PC-3 (cell line): ENCODE measurements at regions not wholly inside any gene's neighbourhood (a gene's known extent, or its start where the extent isn't known, plus 50 kb on each side); places are given as distances from the start of the nearest gene placed in this dataset.

ENCODE experiments used
- ATAC-seq: fragments of 200-7000 bp; cut with Tn5 transposase; 2 replicates; pipeline ENCODE4 v1.9.1; 2020; ENCODE audit warnings: mild to moderate bottlenecking, moderate library complexity
- BruUV-seq: library from RNA; stranded (reverse); fragments of 400-500 nt; replicated peaks from 2 replicates; lab custom pipeline; 2021; lab: Mats Ljungman, UMichigan
- CTCF ChIA-PET: fragments of 300-600 bp; sonication (Branson Sonifier 250); formaldehyde crosslinking; loops from one replicate; lab custom pipeline; 2022; ENCODE audit warnings: antibody characterized with exemption; lab: Charles Lee
- POLR2A ChIA-PET: fragments of 300-600 bp; sonication (Branson Sonifier 250); formaldehyde crosslinking; loops from one replicate; lab custom pipeline; 2022; ENCODE audit warnings: antibody characterized with exemption; ENCODE audit not compliant: unreplicated experiment; lab: Charles Lee
- DNase-seq: peaks from one replicate; pipeline ENCODE4 v3.0.0-alpha.2; 2015
- H2AFZ ChIP-seq: fragments of 300-600 bp; sonication (generic); 2 replicates; pipeline ENCODE4 v1.6.0; 2016; ENCODE audit warnings: antibody characterized with exemption, low read length
- H3F3A ChIP-seq: fragments of 300-600 bp; sonication (generic); one replicate; pipeline ENCODE4 v1.6.0; 2017; ENCODE audit warnings: antibody characterized with exemption, low read length, control low read depth, mild to moderate bottlenecking; ENCODE audit not compliant: unreplicated experiment
- H3K27ac ChIP-seq: fragments of 300-600 bp; sonication (generic); 2 replicates; pipeline ENCODE4 v1.5.1; 2016; ENCODE audit warnings: mild to moderate bottlenecking, low read length
- H3K27me3 ChIP-seq: fragments of 300-600 bp; sonication (generic); 2 replicates; pipeline ENCODE4 v1.6.1; 2016; ENCODE audit warnings: low read length, mixed read lengths
- H3K36me3 ChIP-seq: fragments of 300-600 bp; sonication (generic); 2 replicates; pipeline ENCODE4 v1.6.1; 2016; ENCODE audit warnings: low read depth, mixed run types, low read length, mixed read lengths
- H3K4me1 ChIP-seq: fragments of 300-600 bp; sonication (generic); 2 replicates; pipeline ENCODE4 v1.5.1; 2016; ENCODE audit warnings: low read length; ENCODE audit not compliant: insufficient read depth
- H3K4me2 ChIP-seq: fragments of 300-600 bp; sonication (generic); 2 replicates; pipeline ENCODE4 v1.6.0; 2016; ENCODE audit warnings: low read length
- H3K4me3 ChIP-seq: fragments of 300-600 bp; sonication (generic); 2 replicates; pipeline ENCODE4 v1.5.1; 2016; ENCODE audit warnings: mild to moderate bottlenecking, low read length, mixed read lengths
- H3K79me2 ChIP-seq: fragments of 300-600 bp; sonication (generic); 2 replicates; pipeline ENCODE4 v1.6.1; 2017; ENCODE audit warnings: low read length, mixed read lengths
- H3K9ac ChIP-seq: fragments of 300-600 bp; sonication (generic); 2 replicates; pipeline ENCODE4 v1.6.0; 2016; ENCODE audit warnings: mild to moderate bottlenecking, low read length
- H3K9me2 ChIP-seq: fragments of 300-600 bp; sonication (generic); replicated peaks from 2 replicates; pipeline ENCODE4 v1.6.1; 2016; ENCODE audit warnings: mixed run types, low read length, mixed read lengths
- H3K9me3 ChIP-seq: fragments of 300-600 bp; sonication (generic); 2 replicates; pipeline ENCODE4 v1.6.1; 2016; ENCODE audit warnings: low read length, mixed read lengths
- H4K20me1 ChIP-seq: fragments of 300-600 bp; sonication (generic); 2 replicates; pipeline ENCODE4 v1.6.1; 2016; ENCODE audit warnings: low read length, mixed read lengths
- EZH2 ChIP-seq: fragments of 300-600 bp; sonication (generic); IDR thresholded peaks from one replicate; pipeline ENCODE4 v1.6.1; 2017; ENCODE audit warnings: antibody characterized with exemption, mild to moderate bottlenecking, low read length; ENCODE audit not compliant: unreplicated experiment
- EZH2phosphoT487 ChIP-seq: fragments of 300-600 bp; sonication (generic); IDR thresholded peaks from 2 replicates; pipeline ENCODE4 v1.6.1; 2018; ENCODE audit warnings: mild to moderate bottlenecking, antibody characterized with exemption, low read length, borderline replicate concordance
- intact Hi-C: fragments of 100-400 bp; cut with micrococcal nuclease; formaldehyde crosslinking; loops from 2 replicates; pipeline ENCODE4 v1.9.0; 2023
- TF ChIP-seq, protein P1 (sequence below): fragments of 300-600 bp; sonication (generic); conservative IDR thresholded peaks from 2 replicates; pipeline ENCODE4 v1.5.1; 2017; ENCODE audit warnings: antibody characterized with exemption, low read depth, mild to moderate bottlenecking, low read length

DNA sequence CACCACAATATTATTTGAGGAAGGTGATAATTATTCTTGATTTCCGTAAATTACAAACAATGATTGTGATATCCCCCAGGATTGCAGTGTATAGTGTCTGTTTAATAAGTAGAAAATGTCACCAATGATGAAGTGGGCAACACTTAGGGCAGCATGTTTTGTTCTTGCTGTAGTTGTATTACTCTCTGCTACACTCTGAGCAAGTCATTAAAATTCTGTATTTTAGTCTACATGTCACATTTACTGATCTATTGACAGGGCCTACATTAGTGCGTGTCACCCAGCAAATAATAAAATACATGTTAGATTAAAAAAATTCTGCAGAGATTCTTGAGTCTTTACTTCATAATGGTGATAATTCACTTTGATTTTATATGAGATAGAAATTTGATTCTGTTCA lies 247.6 kb downstream of the TMX3 start:
- ChIA-PET CTCF (no interaction called here), POLR2A (no interaction called here)
- Histone ChIP-seq H3F3A (no peaks in the 10 kb centered on the region), H3K4me2 (no peak overlapping the region), H2AFZ (no peak overlapping the region), H3K36me3 (no peaks in the 10 kb centered on the region), H3K27ac (no peak overlapping the region), H4K20me1 (no peaks in the 10 kb centered on the region), H3K9me3 (no peaks in the 10 kb centered on the region), H3K79me2 (no peaks in the 10 kb centered on the region), H3K9ac (no peak overlapping the region), H3K27me3 (no peaks in the 10 kb centered on the region), H3K4me3 (no peak overlapping the region), H3K4me1 (no peaks in the 10 kb centered on the region), H3K9me2 (no peaks in the 10 kb centered on the region)
- TF ChIP-seq EZH2phosphoT487 (no peak), EZH2 (no peak)
- TF ChIP-seq, protein P1, sequence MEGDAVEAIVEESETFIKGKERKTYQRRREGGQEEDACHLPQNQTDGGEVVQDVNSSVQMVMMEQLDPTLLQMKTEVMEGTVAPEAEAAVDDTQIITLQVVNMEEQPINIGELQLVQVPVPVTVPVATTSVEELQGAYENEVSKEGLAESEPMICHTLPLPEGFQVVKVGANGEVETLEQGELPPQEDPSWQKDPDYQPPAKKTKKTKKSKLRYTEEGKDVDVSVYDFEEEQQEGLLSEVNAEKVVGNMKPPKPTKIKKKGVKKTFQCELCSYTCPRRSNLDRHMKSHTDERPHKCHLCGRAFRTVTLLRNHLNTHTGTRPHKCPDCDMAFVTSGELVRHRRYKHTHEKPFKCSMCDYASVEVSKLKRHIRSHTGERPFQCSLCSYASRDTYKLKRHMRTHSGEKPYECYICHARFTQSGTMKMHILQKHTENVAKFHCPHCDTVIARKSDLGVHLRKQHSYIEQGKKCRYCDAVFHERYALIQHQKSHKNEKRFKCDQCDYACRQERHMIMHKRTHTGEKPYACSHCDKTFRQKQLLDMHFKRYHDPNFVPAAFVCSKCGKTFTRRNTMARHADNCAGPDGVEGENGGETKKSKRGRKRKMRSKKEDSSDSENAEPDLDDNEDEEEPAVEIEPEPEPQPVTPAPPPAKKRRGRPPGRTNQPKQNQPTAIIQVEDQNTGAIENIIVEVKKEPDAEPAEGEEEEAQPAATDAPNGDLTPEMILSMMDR, result no peak
- ATAC-seq (no peak), DNase-seq (no peak)
- intact Hi-C loops, result no loop called here
- BruUV-seq, result no TSS peak

DNA sequence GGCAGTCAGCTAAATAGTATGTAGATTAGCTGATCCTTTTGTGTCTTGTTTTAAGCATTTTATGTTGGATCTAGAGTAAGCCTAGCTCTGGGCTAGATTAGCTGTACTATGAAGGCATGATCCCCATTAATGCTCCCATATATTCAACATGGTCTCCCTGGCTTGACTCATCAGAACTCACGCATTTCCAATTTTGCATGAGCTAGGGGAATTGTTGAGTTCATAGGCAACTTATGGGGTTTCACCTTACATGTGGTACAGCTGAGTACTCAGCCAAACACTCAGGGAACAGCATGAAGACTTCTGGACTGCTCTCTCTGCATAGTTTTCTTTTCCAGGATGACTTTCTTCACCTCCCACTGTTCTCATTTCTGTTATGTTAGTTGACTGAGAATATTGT lies 248.2 kb downstream of the TMX3 start:
- H3K9ac ChIP-seq, result no peak overlapping the region
- no peaks in the 10 kb centered on the region for H3K36me3 ChIP-seq
- H3K4me2 ChIP-seq, result no peak overlapping the region
- H2AFZ ChIP-seq, result no peak overlapping the region
- intact Hi-C loops, result no loop called here
- no peaks in the 10 kb centered on the region for H3K4me1 ChIP-seq
- TF ChIP-seq EZH2phosphoT487, result no peak
- TF ChIP-seq EZH2, result no peak
- TF ChIP-seq, protein P1, result no peak
- H4K20me1 ChIP-seq, result no peaks in the 10 kb centered on the region
- H3K4me3 ChIP-seq, result no peak overlapping the region
- no peaks in the 10 kb centered on the region for H3K9me3 ChIP-seq
- H3K27ac ChIP-seq, result no peak overlapping the region
- ATAC-seq, result no peak
- no peaks in the 10 kb centered on the region for H3K9me2 ChIP-seq
- no peaks in the 10 kb centered on the region for H3K79me2 ChIP-seq
- ChIA-PET POLR2A (no interaction called here), CTCF (no interaction called here)
- H3F3A ChIP-seq, result no peaks in the 10 kb centered on the region
- no peaks in the 10 kb centered on the region for H3K27me3 ChIP-seq
- DNase-seq, result no peak
- no TSS peak for BruUV-seq

DNA sequence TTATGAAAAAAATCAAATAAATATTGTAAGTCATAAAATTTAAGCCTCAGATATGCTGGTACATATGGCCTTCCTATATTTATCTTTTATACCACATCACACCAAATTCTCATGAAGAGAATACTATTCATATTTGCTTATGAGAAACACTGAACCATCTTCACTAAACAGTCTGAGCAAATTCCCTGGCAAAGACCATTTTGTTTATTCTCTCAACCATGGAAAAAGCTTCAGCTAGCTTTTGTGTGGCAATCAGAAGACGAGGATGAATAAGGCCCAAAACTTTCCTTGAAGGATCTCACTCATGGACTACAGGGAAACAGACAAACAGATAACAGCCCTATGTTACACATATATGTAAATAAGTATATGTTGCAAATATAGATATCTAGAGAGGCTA lies 252.1 kb downstream of the TMX3 start:
- no peak overlapping the region for H3K4me2 ChIP-seq
- H3K27me3 ChIP-seq, result no peaks in the 10 kb centered on the region
- ChIA-PET CTCF (no interaction called here), POLR2A (no interaction called here)
- no peak for ATAC-seq
- H4K20me1 ChIP-seq, result no peaks in the 10 kb centered on the region
- DNase-seq, result no peak
- H2AFZ ChIP-seq, result no peak overlapping the region
- BruUV-seq, result no TSS peak
- intact Hi-C loops, result no loop called here
- H3K4me1 ChIP-seq, result peaks cover 1% of the 10 kb centered on the region
- H3K27ac ChIP-seq, result no peak overlapping the region
- no peaks in the 10 kb centered on the region for H3K9me2 ChIP-seq
- no peaks in the 10 kb centered on the region for H3F3A ChIP-seq
- H3K9ac ChIP-seq, result no peak overlapping the region
- H3K9me3 ChIP-seq, result no peaks in the 10 kb centered on the region
- H3K79me2 ChIP-seq, result no peaks in the 10 kb centered on the region
- no peaks in the 10 kb centered on the region for H3K36me3 ChIP-seq
- TF ChIP-seq, protein P1, result no peak
- TF ChIP-seq EZH2 (no peak), EZH2phosphoT487 (no peak)
- no peak overlapping the region for H3K4me3 ChIP-seq
